Large intestine (tissue), 3 donors: ENCODE measurements at regions not wholly inside any gene's neighbourhood (a gene's known extent, or its start where the extent isn't known, plus 50 kb on each side); places are given as distances from the start of the nearest gene placed in this dataset.
"Not testable (repeated sequence)": the region's sequence is repeated elsewhere in the genome, so short reads cannot be mapped to it uniquely, and the experiment has no call there.

Source experiments
- DNase-seq, 2 donors: peaks; one replicate each; pipeline versions ENCODE4 v3.0.0 to v3.0.0-alpha.2; 2013
- H3K27ac ChIP-seq: one replicate; pipeline ENCODE4 v1.5.1; 2013; ENCODE audit warnings: low read length
- H3K27me3 ChIP-seq: 2 replicates; pipeline ENCODE4 v1.6.1; 2013; ENCODE audit warnings: low read length; ENCODE audit not compliant: control insufficient read depth, insufficient read depth
- H3K36me3 ChIP-seq: 2 replicates; pipeline ENCODE4 v1.6.1; 2013; ENCODE audit warnings: low read length; ENCODE audit not compliant: control insufficient read depth, insufficient read depth
- H3K4me1 ChIP-seq: one replicate; pipeline ENCODE4 v1.6.1; 2013; ENCODE audit warnings: low read length; ENCODE audit not compliant: control insufficient read depth, insufficient read depth
- H3K4me3 ChIP-seq: one replicate; pipeline ENCODE4 v1.5.1; 2013; ENCODE audit warnings: low read length
- H3K9me3 ChIP-seq: one replicate; pipeline ENCODE4 v1.6.1; 2013; ENCODE audit warnings: mild to moderate bottlenecking, low read depth, low read length, moderate library complexity; ENCODE audit not compliant: control insufficient read depth
- WGBS: methylation state at CpG from one replicate; pipeline ENCODE4 v1.1.5; 2013; ENCODE audit warnings: low lambda C conversion rate; ENCODE audit not compliant: insufficient coverage; 5-methylcytosine and 5-hydroxymethylcytosine counted together

DNA sequence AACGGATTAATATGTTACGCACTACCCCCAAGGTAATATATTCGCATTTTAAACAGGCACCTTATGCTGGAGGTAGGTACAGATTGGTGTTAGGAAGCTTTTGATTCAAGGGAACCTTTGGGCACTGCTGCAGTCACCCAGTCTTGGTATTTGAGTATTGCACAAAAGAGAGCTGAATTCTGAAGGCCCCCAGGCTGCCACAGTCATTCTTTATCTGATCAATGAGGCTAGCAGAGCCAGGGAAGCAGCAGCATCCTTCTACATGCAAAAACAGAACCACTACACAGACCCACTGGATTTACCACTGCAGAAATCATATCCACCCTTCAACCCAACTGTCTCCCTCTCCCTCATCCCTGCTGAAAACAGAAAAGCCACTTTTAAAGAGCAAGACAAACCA, 121.2 kb upstream of the GRIN3A start:
- no CpG with 5 or more reads among the region's 3 CpGs for WGBS
- H3K27me3 ChIP-seq = no peaks in the 10 kb centered on the region
- H3K4me1 ChIP-seq = no peaks in the 10 kb centered on the region
- no peak for DNase-seq
- no peak overlapping the region for H3K27ac ChIP-seq
- H3K4me3 ChIP-seq = no peak overlapping the region
- H3K36me3 ChIP-seq = no peaks in the 10 kb centered on the region
- no peaks in the 10 kb centered on the region for H3K9me3 ChIP-seq

DNA sequence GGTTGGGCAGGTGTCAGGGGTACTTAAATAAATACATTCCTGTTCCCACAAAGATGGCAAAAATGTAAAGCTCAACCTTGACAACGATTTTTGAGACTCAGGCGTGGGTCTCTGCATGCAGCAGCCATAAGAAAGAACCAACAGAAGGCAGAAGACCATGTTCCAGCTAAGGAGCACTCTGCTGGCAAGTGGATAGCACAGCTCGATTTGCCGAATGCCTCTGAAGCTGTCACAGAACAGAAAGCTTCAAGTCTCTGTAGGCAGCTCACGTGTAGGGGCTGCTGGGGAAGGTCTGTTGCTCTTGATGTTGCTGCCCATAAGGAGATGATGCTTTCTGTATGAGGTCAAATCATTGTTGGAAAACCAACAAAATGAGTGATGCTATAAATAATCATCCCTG, 119.6 kb upstream of the GRIN3A start:
- WGBS = 67% methylated on average over 1 of the region's 5 CpGs
- no peak overlapping the region for H3K4me3 ChIP-seq
- no peak overlapping the region for H3K27ac ChIP-seq
- H3K27me3 ChIP-seq = no peaks in the 10 kb centered on the region
- no peaks in the 10 kb centered on the region for H3K4me1 ChIP-seq
- H3K9me3 ChIP-seq = no peaks in the 10 kb centered on the region
- no peak for DNase-seq
- no peaks in the 10 kb centered on the region for H3K36me3 ChIP-seq

DNA sequence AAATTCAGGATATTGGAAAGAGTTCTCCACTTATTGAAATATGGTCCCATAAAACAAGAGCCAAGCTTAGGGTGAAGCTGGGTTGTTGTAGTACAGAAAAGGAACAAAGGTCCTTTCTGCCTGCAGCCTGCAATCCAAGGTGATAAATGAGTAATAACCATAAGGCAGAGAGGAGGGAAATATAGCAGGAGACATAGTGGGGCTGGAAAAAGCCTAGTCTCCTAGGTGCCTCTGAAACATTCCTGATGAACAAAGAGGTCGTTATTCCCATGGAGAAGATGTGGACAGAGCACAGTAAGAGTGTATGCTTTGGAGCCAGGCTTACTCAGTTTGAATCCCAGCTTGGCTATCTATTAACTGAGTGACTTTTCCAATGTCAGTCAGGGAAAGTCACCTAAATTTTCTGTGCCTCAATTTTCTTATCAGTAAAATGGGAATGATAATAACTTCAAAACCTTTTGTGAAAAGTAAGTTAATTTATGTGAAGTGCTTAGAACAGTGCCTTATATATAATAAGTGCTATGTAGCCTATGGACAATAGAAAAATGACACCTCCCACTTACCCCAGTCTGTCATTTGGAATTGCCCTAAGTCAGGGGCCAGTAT, 110.8 kb upstream of the GRIN3A start:
- H3K4me1 ChIP-seq = peaks cover 21% of the 10 kb centered on the region
- DNase-seq = peak; percentile 85 to 94
- no peak overlapping the region for H3K4me3 ChIP-seq
- H3K36me3 ChIP-seq = no peaks in the 10 kb centered on the region
- H3K9me3 ChIP-seq = no peaks in the 10 kb centered on the region
- no peaks in the 10 kb centered on the region for H3K27me3 ChIP-seq
- peak overlapping the region; percentile 88 for H3K27ac ChIP-seq
- no CpG with 5 or more reads among the region's 1 CpG for WGBS

DNA sequence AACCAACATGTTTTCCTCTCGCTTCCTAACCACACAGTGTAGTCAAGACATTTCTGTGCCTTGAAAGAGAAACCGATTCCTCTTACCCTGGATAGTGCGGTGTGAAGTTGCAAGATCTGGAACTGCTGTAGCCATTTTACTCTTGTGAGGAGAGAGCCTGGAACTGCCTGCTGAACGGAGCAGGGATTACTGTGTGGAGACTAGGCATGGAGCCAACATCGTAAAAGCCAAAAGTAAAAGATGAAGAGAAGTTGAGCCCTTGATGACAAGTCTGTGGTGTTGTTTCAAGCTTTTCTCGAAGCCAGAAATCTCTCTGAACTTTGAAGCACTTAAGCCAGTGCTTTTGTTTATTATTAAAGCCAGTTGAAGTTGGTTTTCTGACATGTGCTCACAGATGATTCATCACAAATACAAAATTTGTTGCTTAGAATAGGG, 110.1 kb upstream of the GRIN3A start:
- H3K36me3 ChIP-seq = no peaks in the 10 kb centered on the region
- H3K9me3 ChIP-seq = no peaks in the 10 kb centered on the region
- no peaks in the 10 kb centered on the region for H3K27me3 ChIP-seq
- peaks cover 21% of the 10 kb centered on the region for H3K4me1 ChIP-seq
- no CpG with 5 or more reads among the region's 6 CpGs for WGBS
- no peak overlapping the region for H3K4me3 ChIP-seq
- peak in 1 of 2 donors; percentile 14 for DNase-seq
- peak overlapping the region; percentile 88 for H3K27ac ChIP-seq

DNA sequence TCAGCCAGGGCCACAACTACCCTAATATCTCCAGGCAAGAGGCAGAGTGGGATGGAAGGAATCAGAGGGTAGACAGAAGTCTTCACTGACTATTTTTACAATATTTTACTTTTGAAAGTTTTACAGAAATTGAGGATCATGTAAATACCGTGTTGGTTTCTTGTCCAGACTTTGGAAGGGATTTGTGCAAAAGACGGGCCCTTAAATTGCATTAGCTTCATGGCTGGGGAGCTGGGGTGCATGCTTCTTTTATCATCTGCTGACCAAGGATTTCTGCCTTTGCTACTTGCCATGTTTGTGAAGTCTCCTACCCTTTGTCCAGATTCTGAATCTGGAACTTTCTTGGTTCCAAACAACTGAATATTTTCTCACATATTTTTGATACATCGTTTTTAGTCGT, 107.7 kb upstream of the GRIN3A start:
- Histone ChIP-seq H3K4me1 (peaks cover 21% of the 10 kb centered on the region), H3K27me3 (no peaks in the 10 kb centered on the region), H3K4me3 (no peak overlapping the region), H3K36me3 (no peaks in the 10 kb centered on the region), H3K27ac (no peak overlapping the region), H3K9me3 (no peaks in the 10 kb centered on the region)
- no peak for DNase-seq
- WGBS = 100% methylated on average over 1 of the region's 4 CpGs

DNA sequence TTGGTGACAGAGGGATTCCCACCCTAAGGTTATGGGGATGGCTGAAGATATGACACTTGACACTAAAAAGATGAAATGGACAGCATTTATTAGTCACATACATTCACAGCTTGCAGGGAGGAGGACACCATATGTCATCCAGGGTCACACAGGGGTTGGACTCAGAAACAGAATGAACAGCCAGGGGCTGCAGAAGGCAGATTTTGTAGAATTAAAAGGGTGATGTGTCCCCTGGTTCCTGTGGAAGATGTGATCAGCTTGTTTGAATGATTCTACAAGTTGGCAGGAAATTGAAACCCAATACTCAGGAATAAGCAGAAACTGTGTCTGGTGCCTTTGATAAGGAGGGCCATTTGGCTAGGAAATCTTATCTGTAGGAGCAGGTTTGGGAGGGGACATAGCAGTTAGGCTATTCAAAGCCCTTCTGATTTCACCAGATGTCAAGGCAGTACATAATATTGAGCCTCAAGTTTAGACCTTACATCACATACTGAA, 102.3 kb upstream of the GRIN3A start:
- no peak for DNase-seq
- H3K27me3 ChIP-seq = no peaks in the 10 kb centered on the region
- no peak overlapping the region for H3K4me3 ChIP-seq
- no peaks in the 10 kb centered on the region for H3K36me3 ChIP-seq
- H3K27ac ChIP-seq = no peak overlapping the region
- H3K4me1 ChIP-seq = no peaks in the 10 kb centered on the region
- no peaks in the 10 kb centered on the region for H3K9me3 ChIP-seq

DNA sequence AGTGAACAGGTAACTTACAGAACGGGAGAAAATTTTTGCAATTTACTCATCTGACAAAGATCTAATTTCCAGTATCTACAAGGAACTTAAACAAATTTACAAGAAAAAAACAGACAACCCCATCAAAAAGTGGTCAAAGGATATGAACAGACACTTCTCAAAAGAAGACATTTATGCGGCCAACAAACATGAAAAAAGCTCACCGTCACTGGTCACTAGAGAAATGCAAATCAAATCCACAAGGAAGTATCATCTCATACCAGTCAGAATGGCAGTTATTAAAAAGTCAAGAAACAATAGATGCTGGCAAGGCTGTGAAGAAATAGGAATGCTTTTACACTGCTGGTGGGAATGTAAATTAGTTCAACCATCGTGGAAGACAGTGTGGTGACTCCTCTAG, 100.5 kb upstream of the GRIN3A start:
- not testable (repeated sequence) for DNase-seq, H3K4me1 ChIP-seq, H3K4me3 ChIP-seq, H3K27ac ChIP-seq, H3K36me3 ChIP-seq, H3K9me3 ChIP-seq, H3K27me3 ChIP-seq
- 100% methylated on average over 2 of the region's 4 CpGs for WGBS

DNA sequence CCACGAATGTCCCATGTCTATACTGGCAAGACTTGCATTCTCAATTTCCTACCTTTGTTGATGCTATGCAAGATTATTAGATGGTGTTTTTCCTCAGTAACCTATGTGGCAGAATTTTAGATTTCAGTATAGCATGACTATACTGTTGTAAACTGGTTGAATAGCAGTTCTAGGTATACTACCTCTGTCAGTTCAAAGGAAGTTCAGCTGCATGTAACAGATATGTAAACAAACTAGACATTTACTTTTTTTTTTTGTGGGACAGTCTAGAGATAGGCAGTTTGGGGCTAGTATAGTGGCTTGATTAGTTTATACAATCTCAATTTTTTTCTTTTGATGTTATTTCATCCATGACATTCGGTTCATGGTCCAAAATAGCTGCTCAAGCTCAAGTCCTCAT, 97.6 kb upstream of the GRIN3A start:
- no CpG with 5 or more reads among the region's 2 CpGs for WGBS
- peaks cover 12% of the 10 kb centered on the region for H3K4me1 ChIP-seq
- no peak overlapping the region for H3K4me3 ChIP-seq
- no peak for DNase-seq
- no peaks in the 10 kb centered on the region for H3K9me3 ChIP-seq
- H3K27ac ChIP-seq = no peak overlapping the region
- H3K27me3 ChIP-seq = no peaks in the 10 kb centered on the region
- H3K36me3 ChIP-seq = no peaks in the 10 kb centered on the region

DNA sequence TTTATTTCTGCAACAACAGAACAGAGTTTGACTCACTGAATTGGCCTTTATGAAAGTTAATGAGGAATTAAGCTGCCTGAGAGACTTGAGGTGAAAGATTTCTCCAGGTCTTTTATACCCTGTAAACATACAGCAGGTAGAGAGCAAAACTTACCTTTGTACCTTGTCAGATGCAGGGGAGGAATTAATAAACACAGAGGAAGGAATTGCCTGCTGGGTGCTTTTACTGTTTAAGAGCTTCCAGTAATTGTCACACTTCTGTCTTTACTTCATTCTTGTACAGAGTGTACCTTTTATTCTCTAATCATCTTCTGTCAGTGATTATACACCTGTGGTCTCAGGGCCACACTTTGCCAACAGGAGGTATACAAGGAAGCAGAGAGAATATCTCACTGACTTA, 94.0 kb upstream of the GRIN3A start:
- H3K27ac ChIP-seq = peak overlapping the region; percentile 74
- H3K9me3 ChIP-seq = no peaks in the 10 kb centered on the region
- H3K4me1 ChIP-seq = peaks cover 12% of the 10 kb centered on the region
- H3K36me3 ChIP-seq = no peaks in the 10 kb centered on the region
- peak; percentile 53 to 84 for DNase-seq
- no peaks in the 10 kb centered on the region for H3K27me3 ChIP-seq
- no peak overlapping the region for H3K4me3 ChIP-seq

DNA sequence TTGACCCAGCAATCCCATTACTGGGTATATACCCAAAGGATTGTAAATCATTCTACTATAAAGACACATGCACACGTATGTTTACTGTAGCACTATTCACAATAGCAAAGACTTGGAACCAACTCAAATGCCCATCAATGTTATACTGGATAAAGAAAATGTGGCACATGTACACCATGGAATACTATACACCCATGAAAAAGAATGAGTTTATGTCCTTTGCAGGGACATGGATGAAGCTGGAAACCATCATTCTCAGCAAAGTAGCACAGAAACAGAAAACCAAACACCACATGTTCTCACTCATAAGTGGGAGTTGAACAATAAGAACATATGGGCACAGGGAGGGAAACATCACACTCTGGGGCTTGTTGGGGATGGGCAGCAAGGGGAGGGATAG, 83.0 kb upstream of the GRIN3A start:
- not testable (repeated sequence) for H3K4me1 ChIP-seq, DNase-seq
- no CpG with 5 or more reads among the region's 1 CpG for WGBS

DNA sequence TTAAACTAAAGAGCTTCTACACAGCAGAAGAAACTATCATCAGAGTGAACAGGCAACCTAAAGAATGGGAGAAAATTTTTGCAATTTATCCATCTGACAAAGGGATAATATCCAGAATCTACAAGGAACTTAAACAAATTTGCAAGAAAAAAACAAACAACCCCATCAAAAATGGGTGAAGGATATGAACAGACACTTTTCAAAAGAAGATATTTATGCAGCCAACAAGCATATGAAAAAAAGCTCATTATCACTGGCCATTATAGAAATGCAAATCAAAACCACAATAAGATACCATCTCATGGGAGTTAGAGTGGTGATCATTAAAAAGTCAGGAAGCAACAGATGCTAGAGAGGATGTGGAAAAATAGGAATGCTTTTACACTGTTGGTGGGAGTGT, 82.5 kb upstream of the GRIN3A start:
- DNase-seq, H3K4me1 ChIP-seq, H3K27ac ChIP-seq, H3K4me3 ChIP-seq, H3K36me3 ChIP-seq, H3K9me3 ChIP-seq, H3K27me3 ChIP-seq: not testable (repeated sequence)

More for the DNA sequence above, 83.0 kb upstream of the GRIN3A start:
- not testable (repeated sequence) for H3K9me3 ChIP-seq, H3K27me3 ChIP-seq, H3K4me3 ChIP-seq, H3K27ac ChIP-seq, H3K36me3 ChIP-seq
